Retinal pigment epithelial cell (primary cell): ENCODE measurements at regions not wholly inside any gene's neighbourhood (a gene's known extent, or its start where the extent isn't known, plus 50 kb on each side); places are given as distances from the start of the nearest gene placed in this dataset.

Experiments
- DNase-seq: peaks from one replicate; pipeline ENCODE4 v3.0.0-alpha.2; 2010; ENCODE audit warnings: low read depth
- H3K4me3 ChIP-seq: 2 replicates; pipeline ENCODE4 v1.5.1; 2011; ENCODE audit warnings: mild to moderate bottlenecking, low read length, control low read depth, moderate library complexity
- CTCF ChIP-seq: conservative IDR thresholded peaks from 2 replicates; pipeline ENCODE4 v1.5.1; 2011; ENCODE audit warnings: low read depth, low read length, control low read depth, inconsistent platforms

GRCh38 chr2:43081131-43081765 is 145.2 kb downstream of the ZFP36L2 start:
- no peak overlapping the region for H3K4me3 ChIP-seq
- no peak for TF ChIP-seq CTCF
- DNase-seq, result no peak

DNA sequence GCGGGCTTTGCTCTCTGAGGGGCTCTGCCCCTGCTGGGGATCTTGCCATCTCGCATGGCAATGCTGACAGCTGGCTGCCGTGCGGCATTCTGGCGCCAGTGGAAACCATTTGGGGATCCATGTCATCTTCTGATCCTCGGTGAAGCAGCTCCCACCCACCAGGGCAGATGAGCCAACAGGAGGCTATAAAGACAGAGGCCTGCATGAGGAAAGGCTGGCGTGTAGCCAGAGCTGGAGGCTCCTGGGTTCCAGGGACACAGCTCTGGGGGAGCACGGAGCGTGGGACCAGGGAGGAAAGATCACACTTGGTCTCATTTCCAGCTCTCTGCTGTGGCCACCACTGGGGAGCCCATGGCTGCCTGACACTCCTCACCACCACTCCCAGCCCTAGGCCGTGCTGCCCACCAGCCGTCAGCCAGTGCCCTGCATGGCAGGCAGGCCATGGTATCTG is 145.8 kb downstream of the ZFP36L2 start:
- H3K4me3 ChIP-seq, result no peak overlapping the region
- no peak for DNase-seq
- TF ChIP-seq CTCF, result no peak

GRCh38 chr2:43078781-43079755 is 147.3 kb downstream of the ZFP36L2 start:
- H3K4me3 ChIP-seq, result no peak overlapping the region
- no peak for DNase-seq
- no peak for TF ChIP-seq CTCF

DNA sequence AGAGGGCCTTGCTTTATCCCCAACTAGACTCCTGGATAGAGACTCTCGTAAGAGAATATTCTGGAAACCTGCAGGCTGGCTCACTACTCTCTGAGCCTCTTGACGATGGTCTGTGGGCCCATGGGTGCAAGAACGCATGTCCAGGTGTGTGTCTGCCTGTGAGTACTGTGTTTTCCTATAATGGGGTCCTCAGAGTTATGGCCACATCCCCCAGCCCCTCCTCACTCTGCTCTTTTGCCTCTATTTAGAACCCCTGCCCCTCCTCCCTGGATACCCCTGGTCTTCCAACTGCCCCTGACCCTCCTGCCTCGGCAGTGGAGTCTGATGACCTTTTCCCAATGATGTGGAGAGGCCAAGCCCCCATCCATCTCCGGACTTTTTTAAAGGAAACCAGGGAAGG is 148.1 kb downstream of the ZFP36L2 start:
- TF ChIP-seq CTCF, result no peak
- no peak overlapping the region for H3K4me3 ChIP-seq
- DNase-seq, result no peak

GRCh38 chr2:43077876-43078275 is 148.5 kb downstream of the ZFP36L2 start:
- no peak for DNase-seq
- H3K4me3 ChIP-seq, result no peak overlapping the region
- TF ChIP-seq CTCF, result no peak

DNA sequence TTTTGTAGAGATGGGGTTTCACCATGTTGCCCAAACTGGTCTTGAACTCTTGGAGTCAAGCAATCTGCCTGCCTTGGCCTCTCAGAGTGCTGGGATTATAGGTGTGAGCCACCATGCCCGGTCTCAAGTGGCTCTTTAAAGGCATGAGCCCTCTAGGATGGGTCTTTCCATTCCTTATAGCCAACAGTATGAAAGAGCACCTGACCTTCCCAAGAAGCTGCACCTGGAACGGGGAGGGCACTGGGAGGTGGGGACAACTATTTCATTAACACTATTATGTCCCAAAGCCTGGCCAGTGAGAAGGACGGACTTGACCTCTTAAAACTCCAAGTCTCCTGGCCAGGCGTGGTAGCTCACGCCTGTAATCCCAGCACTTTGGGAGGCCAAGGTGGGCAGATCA is 149.7 kb downstream of the ZFP36L2 start:
- no peak for DNase-seq
- no peak for TF ChIP-seq CTCF
- no peak overlapping the region for H3K4me3 ChIP-seq
